ENCODE measurements at regions not wholly inside any gene's neighbourhood (a gene's known extent, or its start where the extent isn't known, plus 50 kb on each side); places are given as distances from the start of the nearest gene placed in this dataset.

- TF ChIP-seq ZNF592 (IDR thresholded peaks at IDR 0.05) = no peak
- TF ChIP-seq ELF2 (CRISPR knock-in tag; IDR thresholded peaks at IDR 0.05) = no peak
- TF ChIP-seq NFIC (IDR thresholded peaks at IDR 0.05) = no peak
- TF ChIP-seq TGIF2 (CRISPR knock-in tag; IDR thresholded peaks at IDR 0.05) = no peak
- TF ChIP-seq MTA1 (IDR thresholded peaks at IDR 0.05; ENCODE audit: borderline replicate concordance) = no peak
- no peak for TF ChIP-seq HLTF (IDR thresholded peaks at IDR 0.05)
- no peak for TF ChIP-seq HEY1 (CRISPR knock-in tag; IDR thresholded peaks at IDR 0.05; ENCODE audit: borderline replicate concordance)
- TF ChIP-seq TBL1XR1 (IDR thresholded peaks at IDR 0.05; ENCODE audit: low read length in 2 of 2) = no peak
- TF ChIP-seq TBP (optimal IDR thresholded peaks at IDR 0.05; ENCODE audit: low read depth, low read length) = no peak
- TF ChIP-seq RAD51 (IDR thresholded peaks at IDR 0.05; ENCODE audit: borderline replicate concordance, low read depth) = no peak
- TF ChIP-seq ZNF780A (CRISPR knock-in tag; IDR thresholded peaks at IDR 0.05) = no peak
These were observed 361.0 kb downstream of the GRXCR1 start (continued) for GRCh38 chr4:43253541-43253940.
